ENCODE measurements at regions not wholly inside any gene's neighbourhood (a gene's known extent, or its start where the extent isn't known, plus 50 kb on each side); places are given as distances from the start of the nearest gene placed in this dataset.
A peak's percentile ranks its signal among the peaks of the same experiment; 100 is the strongest.
"Not testable (repeated sequence)": the region's sequence is repeated elsewhere in the genome, so short reads cannot be mapped to it uniquely, and the experiment has no call there.

DNA sequence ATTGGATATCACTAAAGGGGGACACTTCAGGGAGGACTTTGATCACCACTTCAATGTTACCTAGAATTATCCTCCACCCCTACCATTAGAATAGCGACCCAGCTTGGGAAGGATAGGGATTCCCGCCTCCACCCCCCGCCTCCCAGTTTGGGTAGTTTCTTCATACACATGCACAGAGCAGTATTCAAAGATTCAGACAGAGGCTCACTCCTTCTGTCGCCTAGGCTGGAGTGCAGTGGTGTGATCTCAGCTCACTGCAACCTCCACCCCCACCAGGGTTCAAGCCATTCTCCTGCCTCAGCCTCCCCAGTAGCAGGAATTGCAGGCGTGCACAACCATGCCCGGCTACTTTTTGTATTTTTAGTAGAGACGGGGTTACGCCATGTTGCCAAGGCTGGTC, 1166.1 kb downstream of the TYW1 start:
- no peak for DNase-seq (ENCODE audit: low spot score)

DNA sequence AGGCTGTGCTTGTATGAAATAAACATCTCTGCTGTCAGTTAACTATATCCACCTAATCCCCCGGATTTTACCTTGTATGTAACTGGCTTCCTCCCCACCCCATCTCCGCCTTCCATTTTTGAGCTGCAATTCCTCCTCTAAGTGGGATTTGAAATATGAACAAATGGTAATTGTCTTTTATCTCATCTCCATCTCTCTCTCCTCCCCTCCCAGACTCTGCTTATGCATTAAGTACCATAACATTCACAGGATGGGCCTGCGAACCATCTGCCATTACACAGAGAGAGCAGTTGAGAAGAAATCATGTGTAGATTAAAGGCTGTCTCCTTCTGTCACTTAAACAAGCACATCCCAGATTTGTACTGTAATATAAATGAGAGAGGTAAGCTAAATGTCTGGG, 1169.9 kb downstream of the TYW1 start:
- DNase-seq (ENCODE audit: low spot score) = no peak

DNA sequence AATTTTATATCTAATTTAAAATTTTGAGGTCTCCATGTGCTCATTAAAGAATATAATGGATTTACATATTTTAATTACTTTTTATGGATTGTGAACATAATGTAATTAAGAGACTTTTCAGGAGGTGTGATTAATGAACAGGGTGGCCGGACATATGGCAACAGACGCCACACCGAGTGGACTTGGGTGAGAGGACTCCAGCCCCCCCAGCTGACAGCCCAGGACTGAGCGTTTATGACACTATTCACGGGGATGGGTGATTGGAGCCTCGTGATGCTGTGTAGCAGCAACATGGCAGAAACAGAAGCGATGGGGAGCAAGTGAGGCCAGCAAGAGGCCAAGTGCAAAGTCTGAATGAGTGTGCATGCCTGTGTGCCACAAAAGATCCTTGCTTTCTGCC, 1176.9 kb downstream of the TYW1 start:
- DNase-seq (ENCODE audit: low spot score) = no peak

DNA sequence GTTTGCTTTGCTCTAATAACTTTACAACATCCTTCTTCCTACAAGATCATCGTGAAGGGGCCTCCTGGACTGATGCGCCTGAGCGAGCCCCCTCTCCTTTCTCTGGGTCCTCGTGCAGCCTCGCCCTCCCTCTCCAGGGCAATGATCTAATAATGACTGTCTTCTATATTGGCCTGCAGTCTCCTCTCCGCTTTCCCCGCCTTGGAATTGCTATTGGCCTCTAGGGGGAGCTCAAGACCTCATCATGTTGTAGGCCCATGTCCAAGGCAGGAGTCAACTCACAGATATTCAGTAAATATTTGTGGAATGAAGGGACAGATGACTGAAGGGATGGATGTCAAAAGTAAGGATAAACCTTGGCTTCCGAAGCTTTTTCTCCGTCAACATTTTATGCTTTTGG, 1180.3 kb downstream of the TYW1 start:
- DNase-seq (ENCODE audit: low spot score) = peak; percentile 50

DNA sequence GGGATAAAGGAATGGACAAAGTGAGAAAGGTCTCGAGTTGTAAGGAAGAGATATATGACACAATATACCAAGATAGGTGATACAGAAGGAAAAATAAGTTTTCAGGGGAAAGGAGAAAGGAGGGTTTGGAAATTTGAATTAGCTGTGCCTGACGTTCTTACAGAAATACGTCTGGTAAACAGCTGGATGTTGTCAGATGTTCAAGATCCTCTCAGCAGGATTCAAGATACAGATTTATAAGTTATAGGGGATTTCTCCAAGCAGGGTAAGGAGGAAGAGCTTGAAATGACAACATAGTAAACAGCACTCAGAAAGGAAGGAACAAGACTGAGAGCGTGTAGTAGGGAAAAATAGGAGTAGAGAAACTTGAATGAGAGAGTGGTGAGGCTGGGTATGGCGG, 1184.1 kb downstream of the TYW1 start:
- peak; percentile 7 for DNase-seq (ENCODE audit: low spot score)

DNA sequence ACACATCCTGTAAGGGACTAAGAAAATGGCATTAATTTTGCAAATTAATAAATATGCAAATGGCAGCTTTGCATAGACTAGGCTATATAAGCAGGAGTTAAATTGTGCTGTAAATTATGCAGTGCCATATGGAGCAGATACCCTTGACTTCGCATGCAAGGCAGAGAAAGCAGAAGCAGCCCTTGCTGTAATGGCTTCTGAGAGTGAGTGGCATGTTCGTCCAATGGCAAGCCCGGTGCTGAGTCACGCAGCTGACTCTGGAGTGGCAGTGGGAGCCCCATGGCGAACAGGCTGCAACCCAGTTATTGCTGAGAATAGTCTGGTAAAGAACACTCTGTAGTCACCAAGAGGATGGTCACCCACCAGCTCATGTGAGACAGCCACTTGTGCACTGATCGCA, 1186.5 kb downstream of the TYW1 start:
- no peak for DNase-seq (ENCODE audit: low spot score)

DNA sequence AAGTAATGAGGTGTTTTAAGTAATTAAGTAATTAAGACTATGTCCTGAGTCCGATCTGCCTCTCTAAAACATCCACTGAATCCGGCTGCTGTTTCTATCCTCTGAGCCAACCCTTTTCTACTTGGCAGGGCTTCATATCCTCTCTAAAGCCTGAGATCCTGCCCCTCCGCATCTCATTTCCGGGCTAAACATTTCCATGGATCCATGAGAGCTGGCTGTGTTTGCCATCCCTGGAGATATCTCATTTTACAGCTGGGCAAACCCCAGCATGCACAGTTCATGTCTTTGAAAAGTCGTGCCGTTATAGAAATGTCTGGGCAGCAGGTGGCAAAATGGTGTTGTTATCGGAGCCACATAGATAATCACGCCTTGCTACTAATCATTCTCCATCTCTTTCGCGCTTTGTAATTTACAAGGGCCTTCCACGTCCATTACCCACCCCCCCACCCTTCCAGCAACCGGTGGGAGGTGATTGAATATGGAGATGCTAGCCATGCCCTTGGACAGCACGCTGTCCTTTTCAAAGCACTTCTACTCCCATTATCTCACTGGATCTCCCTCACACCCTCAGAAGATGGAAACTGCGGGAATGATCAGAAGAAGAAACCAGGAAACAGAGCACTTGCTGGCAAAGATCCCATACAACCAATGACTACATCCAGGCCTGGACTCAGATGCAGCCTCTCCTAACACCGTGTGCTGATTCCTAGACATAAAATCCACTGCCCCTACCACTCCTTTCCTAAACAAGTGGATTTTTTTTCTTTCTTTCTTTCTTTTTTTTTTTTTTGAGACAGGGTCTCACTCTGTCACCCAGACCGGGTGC, 1189.2 kb downstream of the TYW1 start:
- no peak for DNase-seq (ENCODE audit: low spot score)

DNA sequence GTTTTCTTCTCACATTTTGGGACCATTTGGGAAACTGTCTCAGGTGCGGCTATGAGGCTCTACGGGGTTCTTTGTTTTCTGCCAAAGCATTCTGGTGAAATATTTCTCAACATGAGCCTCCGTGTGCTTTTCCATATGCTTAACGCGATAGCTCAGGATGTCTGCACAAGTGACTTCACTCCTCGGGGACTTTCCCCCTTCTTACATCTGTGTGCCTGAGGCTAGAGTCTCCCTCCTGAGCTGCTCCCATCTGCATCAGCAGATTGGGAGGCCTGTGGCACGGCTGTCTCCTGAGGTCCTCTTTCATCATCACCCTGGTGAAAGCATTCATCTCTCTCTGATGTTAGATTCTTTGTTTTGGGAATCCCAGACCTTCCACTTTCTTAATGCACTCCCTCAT, 1190.9 kb downstream of the TYW1 start:
- DNase-seq (ENCODE audit: low spot score) = no peak

DNA sequence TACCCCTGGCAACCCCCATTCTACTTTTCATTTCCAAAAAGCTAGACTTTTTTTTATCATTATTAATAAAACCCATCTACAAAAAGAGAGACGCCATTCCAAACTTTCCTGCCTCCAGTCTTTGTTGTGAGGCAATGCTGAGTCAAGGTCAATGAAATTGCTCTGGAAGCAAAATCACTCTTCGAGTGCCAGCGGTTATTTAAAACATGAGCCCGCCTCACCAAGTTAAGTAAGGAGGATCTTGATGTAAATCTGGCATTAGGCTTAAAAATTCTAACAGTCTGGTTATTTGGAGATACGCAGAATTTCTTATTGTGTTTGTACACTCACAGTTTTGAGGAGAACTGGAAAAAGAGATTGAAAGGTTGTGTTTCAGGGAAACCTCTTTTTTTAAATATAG, 1196.3 kb downstream of the TYW1 start:
- DNase-seq (ENCODE audit: low spot score) = no peak

DNA sequence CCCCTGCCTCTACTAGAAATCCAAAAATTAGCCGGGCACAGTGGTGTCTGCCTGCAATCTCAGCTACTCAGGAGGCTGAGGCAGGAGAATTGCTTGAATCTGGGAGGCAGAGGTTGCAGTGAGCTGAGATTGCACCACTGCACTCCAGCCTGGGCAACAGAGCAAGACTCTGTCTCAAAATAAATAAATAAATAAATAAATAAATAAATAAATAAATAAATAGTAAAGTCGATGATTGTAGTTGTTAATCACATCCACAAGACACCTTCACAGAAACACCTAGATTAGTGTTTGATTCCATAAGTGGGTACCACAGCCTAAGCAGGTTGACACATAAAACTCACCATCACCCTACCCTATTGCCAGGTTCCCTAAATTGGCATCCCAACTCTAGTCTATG, 1199.0 kb downstream of the TYW1 start:
- DNase-seq (ENCODE audit: low spot score) = not testable (repeated sequence)

DNA sequence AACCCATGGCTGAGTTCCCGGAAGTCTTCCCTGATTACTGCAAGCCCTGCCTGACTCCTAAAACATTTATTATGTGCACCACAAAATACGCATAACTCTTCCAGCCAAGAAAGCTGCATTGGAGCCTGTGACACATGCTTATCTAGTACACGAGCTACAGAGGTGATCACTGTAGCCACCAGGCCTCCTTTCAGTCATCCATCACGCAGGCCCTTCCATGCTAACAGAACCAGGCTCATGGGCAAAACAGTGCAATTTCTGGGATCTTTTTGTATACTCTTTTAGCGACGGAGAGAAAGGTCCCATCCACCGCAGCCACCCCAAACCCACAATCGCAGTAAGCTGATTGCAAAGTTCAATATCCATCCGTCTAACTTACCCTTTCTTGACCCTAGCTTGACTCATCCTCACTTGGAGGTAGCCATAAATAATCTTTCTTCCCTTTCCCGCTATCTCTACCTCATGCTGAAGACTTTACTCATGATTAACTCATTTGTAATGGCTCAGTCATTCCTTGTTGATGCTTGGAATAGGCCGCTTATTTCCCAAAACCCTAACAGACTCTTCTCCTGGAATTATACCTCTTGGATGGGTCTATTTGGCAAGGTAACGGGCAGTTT, 1203.5 kb downstream of the TYW1 start:
- DNase-seq (ENCODE audit: low spot score) = no peak

DNA sequence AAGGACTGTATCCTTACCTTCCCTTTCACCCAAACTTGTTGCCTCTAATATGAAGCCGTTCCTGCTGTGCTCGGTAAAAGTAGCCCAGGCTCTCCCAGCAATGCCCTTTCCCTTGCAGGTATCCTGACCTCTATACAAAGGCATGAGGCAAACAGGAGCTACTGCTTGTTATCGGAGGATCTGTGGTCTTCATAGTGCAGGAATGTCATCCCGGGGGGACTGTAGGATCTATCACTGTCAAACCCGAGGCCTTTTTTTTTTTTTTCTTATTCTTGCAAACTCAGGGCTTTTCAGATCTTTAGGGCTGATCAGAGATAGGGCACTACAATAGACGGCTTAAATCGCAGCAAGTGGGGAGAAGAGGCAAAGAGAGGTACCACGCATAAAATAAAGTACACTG, 1206.6 kb downstream of the TYW1 start:
- no peak for DNase-seq (ENCODE audit: low spot score)

DNA sequence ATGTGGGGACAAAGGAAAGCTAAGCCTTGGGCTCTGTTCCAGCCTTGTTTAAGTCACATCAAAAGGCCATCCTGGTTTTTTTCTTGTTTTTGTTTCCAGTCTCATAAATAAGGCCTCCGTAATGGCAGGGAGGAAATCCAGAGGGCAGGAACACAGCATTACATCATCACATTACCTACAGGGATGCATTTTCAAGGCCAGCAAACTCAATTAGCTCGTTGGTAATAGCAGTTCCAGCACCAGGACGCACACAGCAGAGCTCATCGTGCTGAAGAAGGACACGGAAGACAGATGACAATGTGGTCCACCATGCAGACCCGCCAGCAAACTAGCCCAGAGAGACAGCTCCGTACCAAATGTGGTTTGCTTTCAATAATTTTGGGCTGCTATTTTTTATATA, 1209.2 kb downstream of the TYW1 start:
- DNase-seq (ENCODE audit: low spot score) = no peak

DNA sequence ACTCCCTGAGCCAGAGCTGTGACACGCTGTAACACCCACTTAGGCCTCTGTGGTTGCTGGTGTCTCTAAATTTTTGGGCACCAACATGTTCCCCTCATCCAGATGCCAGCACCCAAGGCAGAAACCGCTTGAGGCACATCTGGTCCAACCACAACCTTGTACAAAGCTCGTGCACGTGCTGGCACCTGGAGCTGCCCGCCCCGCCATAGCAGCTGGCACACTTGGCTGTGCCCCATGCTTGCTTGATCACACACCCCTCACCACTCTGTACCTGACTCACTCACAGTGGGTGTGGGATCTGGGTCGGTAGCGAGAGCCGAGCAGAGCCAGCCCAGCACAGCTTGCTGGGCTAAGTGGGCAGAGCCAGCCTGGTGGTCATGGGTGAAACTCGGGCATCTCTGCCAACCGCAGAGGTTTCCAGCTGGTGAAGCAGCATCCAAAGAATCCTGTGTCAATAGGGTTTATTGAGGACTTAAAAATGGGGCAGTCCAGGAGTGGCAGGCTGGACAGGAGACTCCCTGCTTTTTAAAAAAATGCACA, 1210.4 kb downstream of the TYW1 start:
- DNase-seq (ENCODE audit: low spot score) = no peak

DNA sequence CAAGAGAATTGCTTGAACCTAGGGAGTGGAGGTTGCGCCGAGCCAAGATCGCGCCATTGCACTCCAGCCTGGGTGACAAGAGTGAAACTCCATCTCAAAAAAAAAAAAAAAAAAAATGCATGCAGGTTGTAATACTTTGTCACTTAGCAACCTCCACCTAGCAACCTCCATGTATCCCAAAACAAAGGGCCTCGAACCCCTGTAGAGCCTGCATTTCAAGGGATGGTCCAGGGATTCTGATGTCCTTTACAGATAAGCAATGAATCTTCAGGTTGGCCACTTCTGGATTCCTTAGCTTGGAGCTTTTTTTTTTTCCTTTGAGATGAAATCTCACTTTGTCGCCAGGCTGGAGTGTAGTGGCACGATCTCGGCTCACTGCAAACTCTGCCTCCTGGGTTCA, 1211.0 kb downstream of the TYW1 start:
- DNase-seq (ENCODE audit: low spot score) = no peak

DNA sequence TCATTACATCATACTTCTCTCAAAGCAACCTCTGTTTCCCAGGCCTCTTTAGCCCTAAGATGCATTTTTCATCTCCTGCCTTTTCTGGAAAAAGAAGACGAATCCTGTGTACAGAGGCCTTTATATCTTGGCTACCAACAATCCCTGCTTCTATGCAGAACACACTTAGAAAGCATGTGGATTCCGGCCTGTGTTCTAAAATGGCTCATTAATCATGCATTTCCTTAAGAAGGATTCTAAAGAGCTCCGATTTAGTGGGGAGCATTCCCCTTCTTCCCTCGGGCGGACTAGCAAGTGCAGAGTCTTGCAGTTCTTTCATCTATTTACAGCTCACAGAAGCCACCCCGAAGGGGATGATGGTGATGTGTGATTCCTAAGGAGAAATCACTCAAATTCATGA, 1212.9 kb downstream of the TYW1 start:
- no peak for DNase-seq (ENCODE audit: low spot score)

DNA sequence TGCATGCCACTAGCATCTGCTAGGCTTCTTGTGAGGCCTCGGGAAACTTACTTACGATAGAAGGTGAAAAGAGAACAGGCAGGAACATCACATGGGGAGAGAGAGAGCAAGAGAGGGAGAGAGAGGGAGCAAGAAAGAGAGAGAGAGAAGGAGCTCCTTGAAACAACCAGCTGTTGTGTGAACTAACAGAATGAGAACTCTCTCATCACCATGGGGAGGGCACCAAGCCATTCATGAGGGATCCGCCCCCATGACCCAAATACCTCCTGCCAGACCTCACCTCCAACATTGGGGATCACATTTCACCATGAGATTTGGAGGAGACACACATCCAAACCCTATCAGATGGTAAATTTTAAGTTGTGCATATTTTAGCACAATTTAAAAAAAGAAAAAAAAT, 1217.2 kb downstream of the TYW1 start:
- DNase-seq (ENCODE audit: low spot score) = no peak

DNA sequence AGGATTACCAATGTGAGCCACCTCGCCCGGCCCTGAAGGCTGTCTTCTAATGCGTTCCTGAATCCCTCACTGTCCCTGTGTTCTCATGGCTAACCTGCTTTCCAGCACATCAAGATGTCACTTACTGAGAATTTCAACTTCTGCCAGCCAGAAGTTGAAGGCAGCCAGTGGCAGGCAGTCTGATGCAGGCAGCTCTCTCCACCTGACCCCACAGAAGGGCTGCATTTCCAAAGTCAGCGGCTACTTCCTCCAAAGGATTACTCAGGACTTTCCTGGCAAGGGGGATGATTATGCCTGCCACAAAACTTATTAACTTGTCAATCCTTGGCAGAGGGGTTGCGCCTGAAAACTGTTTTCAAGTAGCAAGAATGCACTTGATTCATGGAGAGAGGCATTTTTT, 1219.4 kb downstream of the TYW1 start:
- DNase-seq (ENCODE audit: low spot score) = no peak

DNA sequence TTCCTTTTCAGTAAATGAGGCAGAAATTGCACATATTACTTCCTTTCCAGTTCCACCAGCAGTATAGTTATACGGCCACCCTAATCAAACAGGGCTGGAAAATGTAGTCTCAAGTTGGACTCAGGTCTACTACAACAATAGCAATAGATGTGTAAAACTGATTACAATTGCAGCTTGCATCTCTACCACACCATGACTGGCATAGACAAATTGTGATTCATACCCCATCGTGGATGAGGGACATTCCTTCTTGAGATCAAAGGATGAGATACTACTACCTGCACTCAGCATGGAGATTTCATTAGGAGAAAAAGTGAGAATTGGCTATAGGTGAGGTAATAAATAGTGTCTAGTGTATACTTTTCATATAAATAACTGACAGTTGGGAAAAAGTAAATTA, 1220.8 kb downstream of the TYW1 start:
- no peak for DNase-seq (ENCODE audit: low spot score)

DNA sequence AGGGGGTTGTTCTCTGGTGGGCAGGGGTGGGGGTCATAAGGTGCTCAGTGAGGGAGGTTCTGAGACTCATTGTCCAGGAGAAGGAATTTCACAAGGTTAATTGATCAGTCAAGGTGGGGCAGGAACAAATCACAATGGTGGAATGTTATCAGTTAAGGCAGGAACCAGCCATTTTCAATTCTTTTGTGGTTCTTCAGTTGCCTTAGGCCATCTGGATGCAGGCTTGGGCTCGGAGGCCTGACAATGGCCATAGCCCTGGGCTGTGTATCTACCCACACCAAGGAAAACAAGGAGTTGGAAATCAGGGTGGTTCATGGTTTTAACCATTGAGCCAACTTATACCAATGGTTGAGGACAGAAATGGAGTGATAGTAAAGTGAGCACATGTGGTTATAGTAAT, 1221.8 kb downstream of the TYW1 start:
- DNase-seq (ENCODE audit: low spot score) = no peak

DNA sequence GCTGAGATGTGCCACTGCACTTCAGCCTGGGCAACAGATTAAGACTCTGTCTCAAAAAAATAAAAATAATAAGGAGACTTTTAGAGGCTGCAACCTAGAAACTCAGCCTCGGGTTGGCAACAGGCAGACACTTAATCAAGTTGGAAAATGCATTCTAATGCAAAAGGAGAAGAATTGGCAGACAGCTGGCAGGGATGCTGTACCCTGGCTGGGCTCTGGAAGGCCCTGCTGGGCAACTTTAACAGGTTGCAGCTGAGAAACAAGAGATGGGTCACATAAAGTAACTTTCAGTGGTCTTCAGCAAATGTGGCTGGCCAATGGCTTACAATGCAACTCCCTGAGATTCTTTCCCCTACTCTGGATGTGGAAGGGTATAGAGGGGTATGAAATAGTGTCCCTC, 1225.7 kb downstream of the TYW1 start:
- DNase-seq (ENCODE audit: low spot score) = no peak

DNA sequence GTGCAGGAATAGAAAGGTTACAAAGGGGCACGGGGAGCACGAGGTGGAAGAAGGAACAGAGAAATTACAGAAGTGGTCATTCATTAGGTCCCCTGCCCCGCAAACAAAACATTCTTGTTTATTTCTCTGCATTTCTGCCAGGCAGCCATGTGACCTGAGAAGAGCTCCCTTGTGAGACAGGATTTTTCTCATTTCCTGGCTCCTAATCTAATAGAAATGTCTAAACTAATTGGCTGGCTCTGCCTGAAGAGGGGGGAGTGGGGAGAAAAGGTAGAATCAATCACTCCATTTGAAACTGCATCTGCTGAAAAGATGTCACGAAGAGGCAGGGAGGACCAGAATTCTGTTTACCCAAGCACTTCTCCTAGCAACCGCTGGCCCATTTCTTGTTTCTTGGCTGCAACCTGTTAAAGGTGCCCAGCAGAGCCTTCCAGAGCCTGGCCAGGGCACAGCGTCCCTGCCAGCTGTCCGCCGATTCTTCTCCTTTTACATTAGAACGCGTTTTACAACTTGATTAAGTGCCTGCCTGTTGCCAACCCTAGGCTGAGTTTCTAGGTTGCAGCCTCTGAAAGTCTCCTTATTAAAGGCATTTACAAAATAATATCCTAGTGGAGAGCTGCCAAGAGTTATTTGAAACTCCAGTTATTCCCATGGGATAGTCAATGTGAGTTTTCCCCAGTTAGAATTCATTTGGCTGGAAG, 1227.6 kb downstream of the TYW1 start:
- no peak for DNase-seq (ENCODE audit: low spot score)

DNA sequence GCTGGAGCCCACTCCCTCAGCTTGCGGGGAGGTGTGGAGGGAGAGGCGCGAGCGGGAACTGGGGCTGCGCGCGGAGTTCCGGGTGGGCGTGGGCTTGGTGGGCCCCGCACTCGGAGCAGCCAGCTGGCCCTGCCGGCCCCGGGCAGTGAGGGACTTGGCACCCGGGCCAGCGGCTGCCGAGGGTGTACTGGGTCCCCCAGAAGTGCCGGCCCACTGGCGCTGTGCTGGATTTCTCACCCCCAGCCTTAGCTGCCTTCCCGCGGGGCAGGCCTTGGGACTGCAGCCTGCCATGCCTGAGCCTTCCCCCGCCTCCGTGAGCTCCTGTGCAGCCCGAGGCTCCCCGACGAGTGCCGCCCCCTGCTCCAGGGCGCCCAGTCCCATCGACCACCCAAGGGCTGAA, 1234.4 kb downstream of the TYW1 start:
- DNase-seq (ENCODE audit: low spot score) = not testable (repeated sequence)

Data from umbilical cord (tissue), 1 donor.